SH-SY5Y (cell line): ENCODE measurements at regions not wholly inside any gene's neighbourhood (a gene's known extent, or its start where the extent isn't known, plus 50 kb on each side); places are given as distances from the start of the nearest gene placed in this dataset.

Source experiments
- GATA2 ChIP-seq: IDR thresholded peaks from 2 replicates; pipeline ENCODE4 v1.6.1; 2011; ENCODE audit warnings: mild to moderate bottlenecking, low read depth, low read length
- GATA3 ChIP-seq: IDR thresholded peaks from 2 replicates; pipeline ENCODE4 v1.6.1; 2011; ENCODE audit warnings: low read depth, mild to moderate bottlenecking, low read length, moderate library complexity

DNA sequence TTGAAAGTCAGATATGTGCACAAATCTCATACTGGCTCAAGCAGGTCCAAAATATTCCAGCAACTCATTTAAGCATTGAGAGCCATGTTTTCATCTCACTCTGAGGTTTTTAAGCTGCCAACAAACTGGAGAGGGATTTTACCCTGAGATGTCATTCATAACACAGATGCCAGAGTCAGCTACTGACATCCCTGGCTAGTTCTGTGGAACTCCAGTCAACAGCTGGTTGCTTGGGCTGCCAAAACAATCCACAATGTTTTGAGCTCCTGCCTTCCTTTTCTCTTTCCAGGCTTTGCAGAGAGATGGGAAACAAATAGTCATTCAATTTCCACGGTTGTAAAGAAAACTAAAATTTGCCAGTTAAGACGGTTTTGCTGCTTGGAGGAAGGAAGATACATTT lies 621.2 kb upstream of the FBXO33 start:
- TF ChIP-seq GATA3 (no peak), GATA2 (no peak)
